NCI-H345 treated with DMSO at 0.1 percent for 48 hours (cell line): ENCODE measurements at regions not wholly inside any gene's neighbourhood (a gene's known extent, or its start where the extent isn't known, plus 50 kb on each side); places are given as distances from the start of the nearest gene placed in this dataset.

Experiments
- DNase-seq: peaks from one replicate; lab custom pipeline; 2025; ENCODE audit not compliant: unreplicated experiment; lab: John Stamatoyannopoulos, UW

- DNase-seq, result no peak
Measured at GRCh38 chr5:26237489-26237888, 800.9 kb downstream of the CDH9 start.

- no peak for DNase-seq
Measured at GRCh38 chr5:26236936-26237335, 801.5 kb downstream of the CDH9 start.

- no peak for DNase-seq
Measured at GRCh38 chr5:26232706-26233105, 805.7 kb downstream of the CDH9 start.

- DNase-seq, result no peak
Measured at GRCh38 chr5:26231316-26231715, 807.1 kb downstream of the CDH9 start.

- no peak for DNase-seq
Measured at GRCh38 chr5:26229848-26230247, 808.5 kb downstream of the CDH9 start.

- DNase-seq, result no peak
Measured at GRCh38 chr5:26227245-26227644, 811.1 kb downstream of the CDH9 start.

- no peak for DNase-seq
Measured at GRCh38 chr5:26205121-26205520, 833.3 kb downstream of the CDH9 start.

GRCh38 chr5:26193626-26194025 is 844.8 kb downstream of the CDH9 start:
- DNase-seq, result no peak

GRCh38 chr5:26192486-26192885 is 845.9 kb downstream of the CDH9 start:
- no peak for DNase-seq

- no peak for DNase-seq
Measured at GRCh38 chr5:26181582-26181981, 856.8 kb downstream of the CDH9 start.

- DNase-seq, result no peak
Measured at GRCh38 chr5:26148569-26149107, 889.7 kb downstream of the CDH9 start.

- DNase-seq, result no peak
Measured at GRCh38 chr5:26143259-26143658, 895.1 kb downstream of the CDH9 start.

GRCh38 chr5:26121338-26121737 is 917.0 kb downstream of the CDH9 start:
- no peak for DNase-seq

GRCh38 chr5:26104175-26104574 is 934.2 kb downstream of the CDH9 start:
- no peak for DNase-seq

- DNase-seq, result no peak
Measured at GRCh38 chr5:26060212-26060611, 978.2 kb downstream of the CDH9 start.

GRCh38 chr5:26054594-26054993 is 983.8 kb downstream of the CDH9 start:
- DNase-seq, result no peak

GRCh38 chr5:26034813-26035212 is 1003.6 kb downstream of the CDH9 start:
- no peak for DNase-seq

GRCh38 chr5:26031481-26031880 is 1006.9 kb downstream of the CDH9 start:
- no peak for DNase-seq

GRCh38 chr5:26026044-26026443 is 1012.3 kb downstream of the CDH9 start:
- no peak for DNase-seq

GRCh38 chr5:26024774-26025173 is 1013.6 kb downstream of the CDH9 start:
- no peak for DNase-seq

GRCh38 chr5:26023361-26023760 is 1015.0 kb downstream of the CDH9 start:
- no peak for DNase-seq

GRCh38 chr5:26014206-26014605 is 1024.2 kb downstream of the CDH9 start:
- DNase-seq, result no peak

- no peak for DNase-seq
Measured at GRCh38 chr5:26012078-26012477, 1026.3 kb downstream of the CDH9 start.

- no peak for DNase-seq
Measured at GRCh38 chr5:26009742-26010141, 1028.6 kb downstream of the CDH9 start.
